ENCODE measurements at regions not wholly inside any gene's neighbourhood (a gene's known extent, or its start where the extent isn't known, plus 50 kb on each side); places are given as distances from the start of the nearest gene placed in this dataset.

- TF ChIP-seq CTCF (IDR thresholded peaks at IDR 0.05; ENCODE audit: low read depth, low read length) (no peak), EZH2phosphoT487 (IDR thresholded peaks at IDR 0.05; ENCODE audit: low read depth) (no peak)
Observed at GRCh38 chr11:24390762-24391161, 106.1 kb upstream of the LUZP2 start.
